Stimulated activated naive CD8-positive, alpha-beta T cell treated with anti-CD3 and anti-CD28 coated beads, Interleukin-15, Interleukin-2, amounts not matched to agents 100 U/mL and 50 U/mL, for 24 hours (primary cell): ENCODE measurements at regions not wholly inside any gene's neighbourhood (a gene's known extent, or its start where the extent isn't known, plus 50 kb on each side); places are given as distances from the start of the nearest gene placed in this dataset.
"Not testable (repeated sequence)": the region's sequence is repeated elsewhere in the genome, so short reads cannot be mapped to it uniquely, and the experiment has no call there.

ENCODE experiments used
- ATAC-seq: fragments of 150-1000 bp; cut with Tn5 transposase; one replicate; pipeline ENCODE4 v1.10.0; 2021
- DNase-seq: peaks from one replicate; pipeline ENCODE4 v3.0.0; 2021

DNA sequence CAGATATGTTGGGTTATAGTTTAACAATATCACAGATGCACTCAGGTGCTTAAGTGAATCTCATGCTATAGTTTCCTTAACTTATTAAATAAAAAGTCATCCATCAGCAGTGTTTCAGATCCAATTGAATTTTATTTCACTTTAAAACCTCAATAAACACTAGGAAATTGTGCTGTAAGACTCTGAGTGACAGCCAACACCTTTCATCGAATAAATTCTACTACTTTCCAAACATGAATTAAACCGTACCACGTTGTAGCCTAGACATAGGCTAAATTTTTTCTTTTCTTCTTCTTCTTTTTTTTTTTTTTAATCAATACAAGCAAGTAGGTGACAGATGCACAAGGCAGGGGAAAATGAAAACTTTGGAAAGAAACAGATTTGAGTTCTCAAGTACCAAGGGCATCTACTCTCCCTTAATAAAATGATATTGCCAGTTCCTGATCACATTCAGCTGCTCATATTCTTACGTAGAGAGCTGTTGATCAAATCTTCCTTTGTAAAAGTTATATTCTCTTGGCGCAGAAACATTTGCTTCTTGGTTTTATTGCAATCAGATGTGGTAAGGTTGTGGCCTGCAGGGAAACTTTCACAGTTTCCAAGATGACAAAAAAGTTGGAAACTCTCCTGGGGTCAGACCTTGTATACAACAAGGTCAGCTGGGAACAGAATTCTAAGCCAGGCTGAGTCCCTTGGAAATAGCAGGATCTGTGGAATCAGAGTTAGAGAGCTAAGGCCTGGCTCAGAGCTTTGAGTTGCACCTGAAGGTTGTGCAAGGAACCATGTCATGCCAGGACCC, 147.7 kb downstream of the CD47 start:
- ATAC-seq (no peak), DNase-seq (no peak)

DNA sequence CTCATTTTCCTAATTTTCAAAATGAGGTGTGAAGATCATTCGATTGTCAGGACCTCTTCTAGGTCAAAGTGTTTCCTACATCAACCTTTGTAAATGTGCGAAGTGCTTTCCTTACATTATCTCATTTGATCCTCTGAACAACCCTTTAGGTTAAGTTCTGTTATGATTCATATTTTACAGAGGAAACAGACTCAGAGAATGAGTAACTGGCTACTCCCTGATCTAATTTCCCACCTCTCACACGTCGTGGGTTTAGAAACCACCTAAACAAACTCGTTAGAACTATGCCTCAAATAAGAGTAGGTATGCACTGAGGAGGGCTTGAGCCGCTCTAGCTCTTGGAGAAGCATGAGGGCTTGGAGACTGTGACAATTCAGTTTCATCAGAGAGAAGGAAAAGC, 148.6 kb downstream of the CD47 start:
- DNase-seq (peak; percentile 31), ATAC-seq (peak; percentile 98)

DNA sequence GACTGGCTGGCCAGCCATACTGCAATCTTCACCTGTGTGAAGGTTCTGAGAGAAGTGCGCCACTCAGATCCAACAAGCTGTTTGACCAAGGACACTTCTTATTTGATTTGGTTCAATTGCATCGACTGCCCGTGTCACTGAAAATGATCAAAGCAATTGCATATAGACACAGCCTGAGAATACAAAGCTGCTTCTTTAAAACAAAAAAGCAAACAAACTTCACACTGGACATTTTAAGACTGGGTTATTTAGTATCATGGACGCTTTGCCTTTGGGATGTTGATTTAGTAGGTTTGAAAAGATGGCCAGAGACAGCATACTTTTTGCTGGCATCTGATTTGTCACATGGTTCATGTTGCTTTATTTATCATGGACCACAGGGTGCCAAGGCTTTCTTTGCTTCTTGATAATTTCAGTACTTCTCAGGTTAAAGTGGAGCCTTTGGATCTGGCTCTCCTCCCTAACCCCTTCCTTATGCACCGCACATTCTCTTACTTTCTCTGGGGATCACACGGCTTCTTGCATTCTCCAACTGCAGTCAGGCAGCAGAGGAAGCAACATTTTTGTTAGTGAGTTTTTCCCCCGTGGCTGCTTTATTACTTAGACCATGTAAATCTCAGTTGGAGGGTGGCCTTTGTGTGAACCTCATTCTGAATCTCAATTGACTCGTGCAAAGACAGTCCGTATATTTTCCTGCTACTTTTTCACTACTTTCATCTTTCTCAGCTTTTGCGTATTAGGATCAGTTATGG, 151.0 kb downstream of the CD47 start:
- ATAC-seq (no peak), DNase-seq (no peak)

DNA sequence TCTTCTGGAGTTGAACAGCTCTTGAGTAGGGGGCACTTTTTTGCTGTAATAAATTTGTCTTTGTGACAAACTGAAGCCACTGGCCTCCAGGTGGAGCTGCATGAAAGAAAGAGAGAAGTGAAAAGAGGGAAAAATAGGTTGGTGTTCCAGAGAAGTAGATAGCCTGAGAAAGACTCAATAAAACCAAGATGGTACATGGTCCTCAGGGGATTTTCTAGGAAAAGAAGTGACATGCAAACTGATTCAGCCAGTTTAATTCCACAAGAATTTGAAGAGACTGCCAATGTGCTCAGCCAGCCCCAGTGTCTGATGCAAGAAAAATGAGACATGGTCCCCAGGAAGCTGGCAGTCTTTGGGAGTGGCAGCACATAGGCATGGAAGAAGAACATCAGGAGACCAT, 152.7 kb downstream of the CD47 start:
- ATAC-seq (no peak), DNase-seq (peak; percentile 14)

DNA sequence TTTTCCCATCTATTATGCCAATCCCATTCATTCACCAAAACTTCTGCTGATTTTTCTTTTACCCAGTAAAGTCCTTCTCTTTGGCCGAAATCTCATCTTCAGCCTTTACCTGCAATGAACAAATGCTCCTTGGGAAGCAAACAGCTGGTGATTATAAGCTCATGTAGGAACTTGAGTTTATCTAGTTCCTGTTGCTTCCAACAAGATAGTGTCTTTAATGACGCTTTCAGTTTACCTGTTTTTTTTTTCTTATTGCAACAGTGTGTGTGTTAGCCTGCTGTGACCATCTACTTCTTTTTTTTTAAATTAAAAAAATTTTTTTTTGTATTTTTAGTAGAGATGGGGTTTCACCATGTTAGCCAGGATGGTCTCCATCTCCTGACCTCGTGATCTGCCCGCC, 156.0 kb downstream of the CD47 start:
- no peak for DNase-seq
- ATAC-seq = no peak

DNA sequence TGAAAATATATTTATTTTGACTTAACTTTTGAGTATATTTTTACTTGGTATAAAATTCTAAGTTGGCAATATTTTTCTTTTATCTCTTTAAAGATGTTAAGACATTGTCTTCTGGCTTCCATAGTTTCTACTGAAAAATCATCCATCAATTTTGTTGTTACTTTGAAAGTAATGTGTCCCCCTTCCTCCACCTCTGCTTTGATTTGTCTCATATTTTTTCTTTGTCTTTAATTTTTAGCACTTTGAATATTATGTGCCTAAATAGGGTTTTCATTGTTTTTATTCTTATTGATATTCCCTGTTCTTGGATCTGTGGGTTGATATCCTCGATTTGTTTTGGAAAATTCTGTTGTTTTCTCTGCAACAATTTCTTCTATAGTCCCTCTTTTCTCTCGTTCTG, 157.4 kb downstream of the CD47 start:
- no peak for DNase-seq
- no peak for ATAC-seq

DNA sequence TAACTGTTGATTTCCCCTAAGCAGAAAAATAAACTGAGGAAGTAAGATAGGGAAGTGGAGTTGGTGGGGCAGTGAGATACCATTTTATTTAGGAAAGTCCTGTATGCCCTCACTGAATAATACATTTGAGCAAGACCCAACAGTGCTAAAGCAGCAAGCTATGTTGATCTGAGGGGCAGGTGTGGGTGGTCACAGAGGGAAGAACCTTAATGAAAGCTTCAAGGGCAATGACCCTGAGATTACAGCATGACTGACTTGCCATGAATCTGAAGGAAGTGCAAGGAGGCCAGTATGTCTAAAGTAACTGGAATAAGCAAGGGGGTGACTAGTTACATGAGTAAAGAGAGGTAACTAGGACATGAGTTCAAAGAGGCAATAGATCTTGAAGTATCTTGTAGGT, 159.5 kb downstream of the CD47 start:
- ATAC-seq (no peak), DNase-seq (no peak)

DNA sequence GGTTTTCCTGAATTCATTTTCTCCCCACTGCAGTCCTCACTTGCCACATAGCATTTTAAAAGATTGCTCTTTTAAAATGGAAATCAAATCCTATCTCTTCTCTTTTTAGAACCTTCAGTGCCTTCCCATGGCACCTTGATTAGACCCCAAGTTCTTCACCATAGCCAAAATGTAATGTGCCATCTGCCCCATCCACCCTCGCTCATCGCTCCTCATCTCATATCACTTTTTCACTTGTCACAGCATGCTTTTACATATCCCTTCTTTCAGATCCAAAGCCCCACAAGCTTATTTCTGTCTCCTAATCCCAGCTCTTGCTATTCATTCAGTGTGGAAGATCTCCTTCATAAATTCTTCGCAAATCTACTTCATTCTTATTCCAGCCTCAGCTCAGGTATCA, 161.7 kb downstream of the CD47 start:
- DNase-seq (no peak), ATAC-seq (no peak)

DNA sequence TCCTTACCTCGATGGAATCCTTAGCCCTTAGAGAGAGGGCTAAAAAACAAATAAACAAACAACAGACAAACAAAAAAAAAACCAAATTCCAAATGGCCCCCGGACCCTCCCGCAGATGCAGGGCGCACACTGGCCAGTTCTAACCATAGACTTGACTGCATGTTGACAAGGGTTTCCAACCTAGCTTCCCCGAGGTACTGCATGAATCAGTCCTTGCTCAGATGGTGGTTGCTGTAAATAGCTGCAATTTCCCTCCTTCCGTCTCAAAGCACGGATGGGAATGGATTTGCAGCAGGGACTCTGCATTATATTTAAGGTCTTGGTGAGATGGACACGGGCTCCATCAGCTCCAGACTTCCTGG, 162.8 kb downstream of the CD47 start:
- no peak for DNase-seq

DNA sequence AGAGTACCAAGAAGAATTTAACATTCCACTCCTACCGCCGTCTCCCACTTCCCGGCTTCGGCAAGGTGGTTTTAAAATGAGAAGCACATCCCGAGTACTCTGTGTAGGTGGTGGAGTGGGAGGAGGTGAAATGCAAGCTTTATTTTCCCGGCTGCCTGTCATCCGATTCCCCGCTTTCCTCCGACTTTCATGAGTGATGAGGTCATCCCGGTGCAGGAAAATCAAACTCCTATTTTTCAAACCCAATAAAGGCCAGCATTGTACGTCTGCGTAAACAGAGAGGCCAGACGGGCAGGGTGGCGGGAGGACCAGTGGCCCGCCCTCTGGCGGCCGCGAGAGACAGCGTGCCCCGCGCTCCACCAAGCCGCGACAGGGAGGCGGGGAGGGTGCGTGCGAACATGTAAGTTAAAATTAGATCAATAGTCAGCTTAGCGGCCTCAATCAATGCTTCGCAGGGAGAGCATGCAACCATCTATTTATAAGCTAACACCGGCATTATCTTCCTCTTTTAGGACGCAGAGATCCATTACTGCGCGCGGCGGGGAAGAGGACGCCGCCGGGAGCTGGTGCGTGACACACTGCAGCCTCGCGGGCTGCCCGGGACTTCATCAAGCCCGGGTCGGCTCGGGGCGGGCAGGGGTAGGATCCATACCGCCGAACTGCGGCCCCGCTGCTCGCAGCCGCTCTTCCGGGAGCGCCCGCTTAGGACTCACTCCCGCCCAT, 163.3 kb downstream of the CD47 start:
- ATAC-seq (peak; percentile 97), DNase-seq (peak; percentile 79)

More for the DNA sequence above, 162.8 kb downstream of the CD47 start:
- ATAC-seq = peak; percentile 38

DNA sequence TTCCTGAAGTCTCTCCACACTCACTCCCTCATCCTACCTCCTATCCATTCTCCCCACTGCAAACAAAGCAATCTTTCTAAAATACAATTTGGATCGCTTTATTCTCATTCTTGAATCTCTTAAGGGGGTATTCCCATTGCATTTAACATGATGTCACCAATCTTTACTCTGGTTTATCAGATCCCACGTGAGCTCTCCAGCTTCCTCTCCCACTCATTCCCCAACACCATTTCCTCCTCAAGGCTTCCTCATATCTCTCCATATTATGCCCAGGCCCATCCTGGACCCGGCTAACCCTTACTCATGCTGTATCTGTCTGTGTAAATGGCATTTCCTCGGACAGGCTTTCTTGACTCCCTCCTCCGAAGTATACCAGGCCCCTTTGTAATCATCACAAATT, 165.0 kb downstream of the CD47 start:
- ATAC-seq (no peak), DNase-seq (no peak)

DNA sequence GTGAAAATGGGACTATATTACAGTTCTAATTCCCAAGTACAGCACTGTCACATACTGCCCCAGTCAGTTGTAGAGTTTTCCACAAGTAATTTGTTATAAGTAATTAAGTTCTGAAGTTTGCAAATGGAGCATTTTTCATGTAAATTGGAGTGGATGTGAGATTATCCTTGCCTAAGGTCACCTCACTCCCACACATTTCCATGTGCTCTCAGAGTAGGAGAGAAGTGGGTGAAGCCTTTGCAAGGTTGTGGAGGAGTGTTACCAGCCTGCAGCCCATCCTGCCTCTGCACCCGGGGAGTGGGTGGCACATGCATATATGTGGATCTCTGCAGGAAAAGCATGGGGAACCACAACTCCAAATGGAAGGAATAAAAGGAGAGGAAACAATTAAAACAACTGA, 169.8 kb downstream of the CD47 start:
- DNase-seq = no peak
- ATAC-seq = no peak

DNA sequence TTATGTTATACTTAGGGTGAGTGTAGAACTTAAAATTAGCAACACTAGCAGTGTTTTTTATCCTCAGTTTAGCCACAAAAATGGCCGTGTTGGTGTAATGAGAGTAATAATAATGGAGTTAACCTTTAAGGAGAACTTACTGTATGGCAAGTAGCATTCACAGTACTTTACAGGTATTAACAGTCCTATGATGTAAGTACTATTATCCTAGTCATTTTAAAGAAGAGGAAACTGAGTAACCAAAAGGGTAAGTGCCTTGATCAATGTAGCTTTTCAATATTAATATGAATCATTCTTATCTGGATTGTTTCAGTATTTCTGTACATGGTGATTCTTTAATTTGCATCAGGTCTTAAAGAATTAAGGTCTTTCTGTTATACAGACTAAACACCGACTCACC, 170.3 kb downstream of the CD47 start:
- DNase-seq = no peak
- ATAC-seq = no peak

DNA sequence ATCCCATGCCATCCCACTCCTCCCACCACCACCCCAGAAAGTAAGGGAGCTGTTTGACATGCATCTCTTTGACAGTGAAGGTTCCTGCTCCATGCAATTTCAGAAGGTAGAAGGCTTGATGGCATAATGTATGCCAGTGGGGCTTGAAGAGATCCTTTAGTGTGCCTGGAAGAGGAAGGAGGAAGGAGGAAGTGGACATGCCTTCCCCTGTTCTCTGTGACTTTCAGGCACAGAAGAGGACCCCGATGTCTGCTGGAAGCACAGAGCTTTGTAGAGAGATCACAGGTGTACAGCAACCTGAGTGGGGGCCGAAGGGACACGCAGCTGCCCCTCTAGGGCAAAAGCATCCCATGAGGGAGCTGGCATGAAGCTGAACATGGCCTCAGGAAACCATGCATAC, 171.6 kb downstream of the CD47 start:
- DNase-seq = no peak
- no peak for ATAC-seq

DNA sequence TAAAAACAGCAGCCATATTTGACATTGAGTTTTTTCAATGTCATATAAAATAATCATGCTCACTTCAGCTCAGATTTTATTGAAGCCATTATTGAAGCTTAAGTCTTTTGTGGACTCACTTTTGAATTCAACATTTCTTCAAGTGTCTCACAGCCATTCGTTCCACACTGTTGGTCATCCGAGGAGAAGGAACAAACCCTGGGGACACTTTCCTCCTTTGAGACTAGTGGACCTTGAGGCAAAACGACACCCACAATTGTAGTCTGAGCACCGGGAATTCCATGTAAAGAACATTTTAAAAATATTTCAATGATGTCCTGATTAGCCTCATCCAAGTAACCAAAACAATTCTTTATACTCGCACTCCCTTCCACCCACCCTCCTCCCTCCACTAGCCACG, 174.7 kb downstream of the CD47 start:
- no peak for ATAC-seq
- DNase-seq = no peak

DNA sequence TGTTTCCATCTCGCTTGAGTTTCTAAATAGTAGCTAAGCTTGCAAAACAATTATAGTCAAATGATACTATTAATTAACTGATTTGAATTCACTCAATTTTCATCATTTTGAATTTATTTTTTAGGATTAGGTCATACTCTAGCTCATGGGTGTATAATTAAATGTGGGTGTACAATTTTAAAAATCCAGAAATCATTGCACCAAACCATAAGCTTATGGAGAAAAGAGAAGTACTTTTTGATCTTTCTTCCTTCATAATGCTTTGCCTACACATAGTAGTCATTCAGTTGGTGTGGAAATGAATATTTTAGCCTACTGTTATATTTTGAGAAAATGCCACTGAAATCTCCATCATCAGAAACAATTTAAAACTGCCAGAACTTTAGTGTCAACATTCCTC, 175.1 kb downstream of the CD47 start:
- no peak for ATAC-seq
- DNase-seq = no peak

DNA sequence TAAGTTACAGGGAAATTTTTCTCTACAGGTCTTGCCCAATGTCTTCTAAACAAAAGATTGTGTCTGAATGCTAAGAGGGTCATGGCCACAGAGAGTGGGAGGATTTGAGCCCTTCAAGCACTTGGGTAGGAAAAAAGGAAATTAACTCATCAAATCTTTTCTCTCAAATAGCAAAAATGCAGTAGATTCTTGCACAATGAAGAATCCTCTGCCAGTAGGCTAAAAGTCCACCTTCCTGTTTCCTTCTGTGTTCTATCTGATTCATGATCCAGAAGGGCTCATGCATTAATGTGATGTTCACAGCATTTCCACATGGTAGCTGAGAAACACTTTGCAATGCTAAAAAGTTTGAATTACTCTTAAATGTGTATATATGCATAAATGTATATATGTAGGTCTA, 177.1 kb downstream of the CD47 start:
- DNase-seq = no peak

DNA sequence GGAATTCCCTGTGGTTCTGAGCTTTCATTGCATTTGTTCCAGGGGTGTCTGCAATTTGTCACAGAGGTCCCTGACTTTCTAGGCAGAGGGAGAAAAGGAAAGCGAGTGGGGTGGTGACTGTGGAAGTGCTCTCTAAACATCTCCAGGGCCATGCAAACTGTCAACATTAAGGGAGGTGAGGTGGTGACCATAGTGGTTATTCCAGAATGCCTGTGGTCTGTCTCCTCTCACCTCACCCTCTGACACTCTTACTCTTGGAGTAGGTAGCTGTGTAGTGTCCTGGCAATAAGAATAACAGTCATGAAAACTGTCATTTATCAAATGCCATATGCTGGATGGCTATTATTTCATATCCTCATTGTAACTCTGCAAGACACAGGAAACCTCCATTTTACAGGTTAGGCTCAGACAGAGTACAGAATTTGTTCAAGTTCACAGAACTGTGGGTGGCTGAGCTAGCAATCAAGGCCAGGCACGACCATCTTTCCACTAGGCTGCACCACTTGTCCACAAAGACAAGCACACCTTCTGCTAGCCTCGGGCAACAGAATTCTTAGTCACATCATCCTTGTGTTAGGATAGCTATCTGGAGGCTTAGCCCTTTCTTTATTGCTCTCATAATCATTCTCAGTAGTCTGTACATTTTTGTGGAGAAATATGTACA, 179.4 kb downstream of the CD47 start:
- DNase-seq (no peak), ATAC-seq (peak; percentile 52)

More for the DNA sequence above, 177.1 kb downstream of the CD47 start:
- no peak for ATAC-seq

DNA sequence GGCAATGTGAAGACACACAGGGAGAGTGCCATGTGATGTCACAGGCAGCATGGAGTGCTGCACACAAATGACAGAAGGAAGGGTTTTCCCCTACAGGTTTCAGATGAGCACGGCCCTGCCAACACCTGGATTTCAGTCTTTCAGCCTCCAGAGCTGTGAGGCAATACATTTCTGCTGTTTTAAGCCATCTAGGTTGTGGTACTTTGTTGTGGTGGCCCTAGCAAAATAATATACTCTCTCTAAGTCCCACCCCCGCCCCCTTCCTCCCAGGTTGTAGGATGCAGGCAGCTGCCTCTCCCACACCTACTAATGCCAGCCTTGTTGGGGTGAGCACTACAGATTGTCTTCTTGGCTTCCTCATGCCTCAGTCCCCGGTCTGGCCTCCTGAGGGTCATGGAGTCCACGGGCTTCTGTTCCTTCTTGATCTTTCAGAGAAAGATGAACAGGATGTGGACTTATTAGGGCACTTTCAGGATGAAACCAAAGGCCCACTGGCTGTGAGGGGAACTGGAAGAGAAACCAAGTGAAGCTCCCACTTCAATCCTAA, 180.0 kb downstream of the CD47 start:
- DNase-seq = peak; percentile 22
- peak; percentile 80 for ATAC-seq

DNA sequence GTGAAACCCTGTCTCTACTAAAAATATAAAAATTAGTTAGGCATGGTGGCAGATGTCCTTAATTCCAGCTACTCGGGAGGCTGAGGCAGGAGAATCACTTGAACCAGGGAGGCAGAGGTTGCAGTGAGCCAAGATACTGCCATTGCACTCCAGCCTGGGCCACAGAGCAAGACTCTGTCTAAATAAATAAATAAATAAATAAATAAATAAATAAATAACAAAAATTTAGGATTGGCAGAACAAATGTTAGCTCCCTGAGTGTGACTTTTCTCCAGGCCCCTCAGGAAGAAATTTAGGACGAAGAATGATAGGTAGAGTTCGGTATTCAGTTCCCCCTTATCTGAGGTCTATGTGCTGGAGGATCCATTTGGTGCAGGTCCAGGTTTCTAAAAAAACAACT, 181.2 kb downstream of the CD47 start:
- not testable (repeated sequence) for ATAC-seq, DNase-seq

DNA sequence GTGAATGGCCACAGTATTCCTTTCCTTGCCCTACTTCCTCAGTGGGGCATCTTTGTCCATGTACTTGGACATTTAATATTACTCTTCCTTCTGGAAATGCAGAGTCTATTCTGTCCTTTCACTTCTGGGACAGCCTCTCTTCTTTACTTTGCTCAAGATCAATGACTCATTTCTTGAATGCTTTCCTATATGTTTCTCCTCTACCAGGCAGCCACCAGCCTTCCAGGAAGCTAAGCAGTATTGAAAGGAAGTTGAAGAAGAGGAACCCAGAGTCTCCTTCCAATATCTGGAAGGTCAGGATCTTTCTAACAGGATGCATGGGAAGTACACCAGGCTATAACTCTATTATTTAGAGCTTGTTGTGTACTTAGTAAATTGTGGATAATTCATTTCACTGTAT, 182.8 kb downstream of the CD47 start:
- ATAC-seq = no peak
- no peak for DNase-seq

DNA sequence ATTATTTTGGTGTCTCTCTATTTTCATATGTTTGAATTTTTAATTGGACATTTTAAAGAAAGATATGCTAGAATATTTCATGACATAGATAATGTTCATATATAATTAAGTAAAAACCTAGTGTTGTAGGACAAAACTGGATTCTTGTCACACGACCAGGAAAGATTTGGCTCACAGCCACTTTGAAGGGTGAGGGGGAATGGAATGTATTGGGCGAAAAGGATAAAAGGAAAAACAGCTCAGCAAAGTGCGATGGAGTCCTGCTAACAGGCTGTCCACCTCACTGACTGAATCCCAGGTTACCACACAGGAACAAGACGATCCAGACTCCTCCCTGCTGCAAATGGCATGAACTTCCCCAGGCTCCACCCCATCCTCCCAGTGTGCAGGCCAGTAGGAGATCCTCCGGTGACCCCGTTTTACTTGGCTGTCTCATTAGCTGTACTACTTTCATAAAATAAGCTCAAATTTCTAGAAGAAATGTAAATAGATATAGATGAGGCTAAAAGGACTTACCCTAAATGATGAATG, 186.2 kb downstream of the CD47 start:
- ATAC-seq (no peak), DNase-seq (no peak)
